GM12872 (cell line): ENCODE measurements at regions not wholly inside any gene's neighbourhood (a gene's known extent, or its start where the extent isn't known, plus 50 kb on each side); places are given as distances from the start of the nearest gene placed in this dataset.

ENCODE experiments used
- CTCF ChIP-seq: IDR thresholded peaks from 3 replicates; pipeline ENCODE4 v1.5.1; 2011; ENCODE audit warnings: low read depth, mild to moderate bottlenecking, low read length, moderate library complexity; ENCODE audit not compliant: insufficient read depth

- no peak for TF ChIP-seq CTCF
Observed at GRCh38 chr2:15718103-15718943, 126.7 kb downstream of the DDX1 start.

GRCh38 chr2:15718944-15719323 lies 127.3 kb downstream of the DDX1 start:
- TF ChIP-seq CTCF = no peak

GRCh38 chr2:15719566-15720313 lies 128.1 kb downstream of the DDX1 start:
- no peak for TF ChIP-seq CTCF

- TF ChIP-seq CTCF = no peak
Observed at GRCh38 chr2:15720561-15721307, 129.1 kb downstream of the DDX1 start.

- no peak for TF ChIP-seq CTCF
Observed at GRCh38 chr2:15721411-15722067, 129.9 kb downstream of the DDX1 start.

- no peak for TF ChIP-seq CTCF
Observed at GRCh38 chr2:15722980-15723379, 131.3 kb downstream of the DDX1 start.
